Astrocyte (in vitro differentiated cells and primary cell): ENCODE measurements at regions not wholly inside any gene's neighbourhood (a gene's known extent, or its start where the extent isn't known, plus 50 kb on each side); places are given as distances from the start of the nearest gene placed in this dataset.

Experiments used
- EZH2 ChIP-seq: IDR thresholded peaks from 2 replicates; pipeline ENCODE4 v1.6.1; 2012; ENCODE audit warnings: mild to moderate bottlenecking, low read length, inconsistent platforms; ENCODE audit not compliant: insufficient read depth
- TF ChIP-seq, protein P1 (sequence below): IDR thresholded peaks from 2 replicates; pipeline ENCODE4 v1.5.1; 2011; ENCODE audit warnings: low read depth, mild to moderate bottlenecking, inconsistent platforms, low read length, moderate library complexity; ENCODE audit not compliant: insufficient read depth

DNA sequence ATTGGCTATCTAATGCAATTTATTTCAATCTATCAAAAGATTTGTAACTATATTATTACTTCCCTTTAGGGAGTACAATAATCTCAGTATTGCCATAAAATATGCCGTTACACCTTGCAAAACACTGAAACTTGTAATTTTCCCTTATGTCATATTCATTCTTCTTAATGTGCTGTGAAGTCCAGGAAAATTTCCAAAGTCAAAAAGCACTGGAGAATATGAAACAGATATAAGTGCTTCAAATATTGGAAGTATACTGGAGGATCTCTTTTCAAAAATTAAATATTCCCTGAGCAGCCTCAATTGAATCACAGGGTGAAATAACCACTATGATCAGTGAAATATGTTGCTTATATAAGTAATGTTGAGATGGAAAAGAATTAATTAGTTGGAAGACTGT is 356.0 kb downstream of the PPP1R3A start:
- TF ChIP-seq, protein P1, sequence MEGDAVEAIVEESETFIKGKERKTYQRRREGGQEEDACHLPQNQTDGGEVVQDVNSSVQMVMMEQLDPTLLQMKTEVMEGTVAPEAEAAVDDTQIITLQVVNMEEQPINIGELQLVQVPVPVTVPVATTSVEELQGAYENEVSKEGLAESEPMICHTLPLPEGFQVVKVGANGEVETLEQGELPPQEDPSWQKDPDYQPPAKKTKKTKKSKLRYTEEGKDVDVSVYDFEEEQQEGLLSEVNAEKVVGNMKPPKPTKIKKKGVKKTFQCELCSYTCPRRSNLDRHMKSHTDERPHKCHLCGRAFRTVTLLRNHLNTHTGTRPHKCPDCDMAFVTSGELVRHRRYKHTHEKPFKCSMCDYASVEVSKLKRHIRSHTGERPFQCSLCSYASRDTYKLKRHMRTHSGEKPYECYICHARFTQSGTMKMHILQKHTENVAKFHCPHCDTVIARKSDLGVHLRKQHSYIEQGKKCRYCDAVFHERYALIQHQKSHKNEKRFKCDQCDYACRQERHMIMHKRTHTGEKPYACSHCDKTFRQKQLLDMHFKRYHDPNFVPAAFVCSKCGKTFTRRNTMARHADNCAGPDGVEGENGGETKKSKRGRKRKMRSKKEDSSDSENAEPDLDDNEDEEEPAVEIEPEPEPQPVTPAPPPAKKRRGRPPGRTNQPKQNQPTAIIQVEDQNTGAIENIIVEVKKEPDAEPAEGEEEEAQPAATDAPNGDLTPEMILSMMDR = no peak
- no peak for TF ChIP-seq EZH2
